Uterus (tissue), 3 donors: ENCODE measurements at regions not wholly inside any gene's neighbourhood (a gene's known extent, or its start where the extent isn't known, plus 50 kb on each side); places are given as distances from the start of the nearest gene placed in this dataset.

Source experiments
- DNase-seq, 2 donors: peaks; one replicate each; pipeline ENCODE4 v3.0.0-alpha.2; 2019 to 2020
- H3K27ac ChIP-seq, 2 donors: fragments of 200-600 bp; sonication (generic); 1 replicate in 1 of 2; 2 replicates in 1 of 2; pipeline ENCODE4 v1.5.1; 2016 to 2018
- H3K27me3 ChIP-seq, 2 donors: fragments of 200-600 bp; sonication (generic); one replicate each; pipeline ENCODE4 v1.5.1; 2018 to 2019; ENCODE audit warnings: control low read depth in 1 of 2
- H3K36me3 ChIP-seq, 2 donors: fragments of 200-600 bp; sonication (generic); one replicate each; pipeline ENCODE4 v1.5.1; 2019; ENCODE audit warnings: control low read depth in 1 of 2
- H3K4me1 ChIP-seq, 2 donors: fragments of 200-600 bp; sonication (generic); one replicate each; pipeline ENCODE4 v1.5.1; 2018 to 2019; ENCODE audit warnings: control low read depth in 1 of 2
- H3K4me3 ChIP-seq, 2 donors: fragments of 200-600 bp; sonication (generic); 1 replicate in 1 of 2; 2 replicates in 1 of 2; pipeline ENCODE4 v1.5.1; 2018 to 2019; ENCODE audit warnings: mild to moderate bottlenecking in 1 of 2
- H3K9me3 ChIP-seq, 2 donors: fragments of 200-600 bp; sonication (generic); one replicate each; pipeline ENCODE4 v1.5.1; 2019; ENCODE audit warnings: control low read depth in 1 of 2
- CTCF ChIP-seq, 4 experiments: fragments of 200-600 bp in 2 of 4; fragments of 450-650 bp in 2 of 4; sonication (generic) in 2 of 4; IDR thresholded peaks; one replicate each; pipeline ENCODE4 v1.5.1; 2016 to 2019; ENCODE audit warnings: antibody characterized with exemption in 4 of 4, mild to moderate bottlenecking in 2 of 4, moderate library complexity in 1 of 4
- POLR2A ChIP-seq, 2 donors: fragments of 450-650 bp; IDR thresholded peaks; one replicate each; pipeline ENCODE4 v1.6.1; 2016; ENCODE audit warnings: antibody characterized with exemption in 2 of 2, mild to moderate bottlenecking in 1 of 2, moderate library complexity in 1 of 2
- intact Hi-C: fragments of 100-400 bp; cut with DNase I; formaldehyde crosslinking; loops from one replicate; pipeline ENCODE4 v1.15.1; 2023; ENCODE audit warnings: low total_unique reads
- donor health status: DM: yes; HTN: yes; CAD: no.

- intact Hi-C loops: no loop called here
- no peaks in the 10 kb centered on the region for H3K27me3 ChIP-seq
- DNase-seq: no peak
- TF ChIP-seq CTCF (IDR thresholded peaks at IDR 0.05): no peak
- no peak for TF ChIP-seq POLR2A (IDR thresholded peaks at IDR 0.05)
- no peaks in the 10 kb centered on the region for H3K9me3 ChIP-seq
- no peaks in the 10 kb centered on the region for H3K4me1 ChIP-seq
- H3K4me3 ChIP-seq: no peak overlapping the region
- H3K36me3 ChIP-seq: no peaks in the 10 kb centered on the region
- H3K27ac ChIP-seq: no peak overlapping the region
Observed at GRCh38 chr14:51474854-51475253, 176.9 kb upstream of the FRMD6 start.

- intact Hi-C loops: no loop called here
- TF ChIP-seq POLR2A (IDR thresholded peaks at IDR 0.05): no peak
- TF ChIP-seq CTCF (IDR thresholded peaks at IDR 0.05): no peak
- no peaks in the 10 kb centered on the region for H3K4me1 ChIP-seq
- no peak overlapping the region for H3K4me3 ChIP-seq
- H3K27me3 ChIP-seq: no peaks in the 10 kb centered on the region
- H3K36me3 ChIP-seq: no peaks in the 10 kb centered on the region
- H3K27ac ChIP-seq: peak overlapping the region in 1 of 2 donors; percentile 31
- no peak for DNase-seq
- no peaks in the 10 kb centered on the region for H3K9me3 ChIP-seq
Observed at GRCh38 chr14:51478175-51478621, 173.5 kb upstream of the FRMD6 start.

- no peaks in the 10 kb centered on the region for H3K9me3 ChIP-seq
- no peak overlapping the region for H3K4me3 ChIP-seq
- H3K4me1 ChIP-seq: peaks cover 0 to 2% of the 10 kb centered on the region in 2 donors
- DNase-seq: peak; percentile 60 to 62
- TF ChIP-seq POLR2A (IDR thresholded peaks at IDR 0.05) (no peak), CTCF (IDR thresholded peaks at IDR 0.05) (no peak)
- H3K27me3 ChIP-seq: no peaks in the 10 kb centered on the region
- H3K36me3 ChIP-seq: no peaks in the 10 kb centered on the region
- intact Hi-C loops: loop anchor here (10.0 kb wide), 1 partner anchor 175 kb away; the partner anchor contains the start of gene FRMD6
- H3K27ac ChIP-seq: peak overlapping the region in 1 of 2 donors; percentile 8
Observed at GRCh38 chr14:51479584-51480325, 172.0 kb upstream of the FRMD6 start.

- Histone ChIP-seq H3K4me3 (no peak overlapping the region), H3K27ac (no peak overlapping the region), H3K36me3 (no peaks in the 10 kb centered on the region), H3K27me3 (no peaks in the 10 kb centered on the region), H3K4me1 (peaks cover 0 to 5% of the 10 kb centered on the region in 2 donors), H3K9me3 (no peaks in the 10 kb centered on the region)
- TF ChIP-seq POLR2A (IDR thresholded peaks at IDR 0.05) (no peak), CTCF (IDR thresholded peaks at IDR 0.05) (no peak)
- intact Hi-C loops: loop anchor here (10.0 kb wide), 1 partner anchor 173 kb away; the partner anchor contains the start of gene FRMD6
- no peak for DNase-seq
Observed at GRCh38 chr14:51481643-51482042, 170.1 kb upstream of the FRMD6 start.

GRCh38 chr14:51482102-51482501 is 169.6 kb upstream of the FRMD6 start:
- H3K4me3 ChIP-seq: no peak overlapping the region
- TF ChIP-seq POLR2A (IDR thresholded peaks at IDR 0.05) (no peak), CTCF (IDR thresholded peaks at IDR 0.05) (no peak)
- intact Hi-C loops: loop anchor here (10.0 kb wide), 1 partner anchor 173 kb away; the partner anchor contains the start of gene FRMD6

More at GRCh38 chr14:51482102-51482501, 169.6 kb upstream of the FRMD6 start:
- no peak overlapping the region for H3K27ac ChIP-seq
- H3K36me3 ChIP-seq: no peaks in the 10 kb centered on the region
- H3K9me3 ChIP-seq: no peaks in the 10 kb centered on the region
- H3K4me1 ChIP-seq: peaks cover 0 to 5% of the 10 kb centered on the region in 2 donors
- no peaks in the 10 kb centered on the region for H3K27me3 ChIP-seq
- no peak for DNase-seq
